NCI-H2196 (cell line): ENCODE measurements at regions not wholly inside any gene's neighbourhood (a gene's known extent, or its start where the extent isn't known, plus 50 kb on each side); places are given as distances from the start of the nearest gene placed in this dataset.

Source experiments
- DNase-seq: peaks from one replicate; lab custom pipeline; 2025; ENCODE audit not compliant: unreplicated experiment; lab: John Stamatoyannopoulos, UW

GRCh38 chr15:101551696-101552591 is 62.4 kb upstream of the PCSK6 start:
- no peak for DNase-seq

GRCh38 chr15:101550124-101550523 is 60.6 kb upstream of the PCSK6 start:
- DNase-seq = no peak

DNA sequence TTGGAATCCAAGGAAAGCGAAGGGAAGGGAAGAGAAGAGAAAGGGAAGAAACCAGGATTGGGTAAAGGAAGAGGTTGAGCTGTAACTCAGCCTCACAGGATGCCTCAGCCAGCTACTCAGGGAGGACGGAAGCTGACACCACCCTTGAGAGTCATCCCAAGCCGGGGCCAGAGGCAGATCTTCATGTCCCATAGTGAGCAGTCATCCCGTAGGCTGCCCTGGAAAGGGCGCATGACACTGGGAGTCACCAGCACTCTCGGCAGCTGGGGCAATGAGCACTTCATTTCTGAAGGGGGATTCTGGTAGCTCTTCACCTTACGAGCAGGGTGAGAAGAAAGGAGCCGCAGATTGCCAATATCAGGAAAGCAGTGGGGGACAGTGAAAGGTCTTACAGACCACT is 60.1 kb upstream of the PCSK6 start:
- no peak for DNase-seq

DNA sequence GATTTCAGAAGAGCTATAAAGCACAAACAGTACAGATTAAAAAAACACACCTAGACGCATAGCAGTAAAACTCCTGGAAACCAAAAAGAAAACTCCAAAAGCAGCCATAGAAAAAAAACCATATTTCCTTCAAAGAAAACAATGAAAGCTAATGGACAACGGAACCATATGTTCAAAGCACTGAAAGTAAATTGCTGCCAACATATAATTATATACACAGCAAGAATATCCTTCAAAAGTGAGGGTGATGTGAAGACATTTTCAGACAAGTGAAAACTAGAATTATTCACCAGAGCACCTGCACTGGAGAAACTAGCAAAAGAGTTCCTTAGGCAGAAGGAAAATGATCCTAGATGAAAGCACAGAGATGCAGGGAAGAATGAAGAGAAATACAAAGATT is 58.2 kb upstream of the PCSK6 start:
- no peak for DNase-seq

- DNase-seq = no peak
Measured at GRCh38 chr15:101545548-101546505, 56.3 kb upstream of the PCSK6 start.

DNA sequence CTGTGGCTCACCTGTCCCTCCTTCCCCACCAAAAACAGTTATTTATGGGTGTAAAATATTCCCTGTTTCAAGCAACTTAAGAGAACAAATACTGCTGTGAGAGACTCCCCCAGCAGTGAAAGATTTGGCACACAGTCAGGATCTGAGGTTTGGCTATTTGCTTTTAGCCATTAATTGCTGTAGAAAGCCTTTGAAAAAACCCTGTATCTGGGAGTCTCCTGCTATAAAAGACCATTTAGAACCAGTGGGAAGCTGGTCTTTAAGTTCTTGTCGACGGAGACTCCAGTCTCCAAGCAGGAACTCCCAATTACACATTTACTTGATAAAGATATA is 55.1 kb upstream of the PCSK6 start:
- DNase-seq = no peak

DNA sequence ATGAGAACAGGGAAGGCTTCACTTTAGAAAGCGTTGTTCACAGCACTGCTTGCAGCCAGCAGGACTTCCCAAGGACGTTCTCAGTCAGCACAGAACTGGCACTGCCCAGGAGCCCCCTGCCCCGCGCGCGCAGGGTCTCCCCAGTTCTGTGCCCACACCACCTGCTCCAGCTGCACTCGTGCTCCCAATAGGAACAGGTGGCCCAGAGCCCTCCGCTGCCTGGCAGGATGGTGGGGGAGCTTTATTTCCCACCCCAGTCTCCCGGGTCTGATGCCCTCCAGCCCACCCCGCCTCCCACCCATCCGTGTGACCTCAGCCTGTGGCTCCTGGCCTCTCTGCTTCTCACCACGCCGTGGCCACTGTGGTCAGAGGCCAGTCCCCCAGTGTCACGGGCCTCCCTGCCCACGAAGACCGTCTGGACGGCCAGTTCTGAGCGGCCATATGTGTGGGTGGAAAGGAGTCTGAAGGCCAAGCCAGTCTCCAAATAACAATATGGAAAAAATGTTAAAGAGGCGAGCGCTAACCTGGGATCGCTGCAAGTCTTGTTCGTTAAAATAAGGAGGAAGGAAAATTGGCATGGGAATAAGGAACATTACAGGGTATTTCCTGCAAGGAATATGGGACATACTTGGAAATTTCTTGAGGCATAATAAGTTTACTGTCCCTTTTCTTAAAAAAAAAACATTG is 54.6 kb upstream of the PCSK6 start:
- no peak for DNase-seq

DNA sequence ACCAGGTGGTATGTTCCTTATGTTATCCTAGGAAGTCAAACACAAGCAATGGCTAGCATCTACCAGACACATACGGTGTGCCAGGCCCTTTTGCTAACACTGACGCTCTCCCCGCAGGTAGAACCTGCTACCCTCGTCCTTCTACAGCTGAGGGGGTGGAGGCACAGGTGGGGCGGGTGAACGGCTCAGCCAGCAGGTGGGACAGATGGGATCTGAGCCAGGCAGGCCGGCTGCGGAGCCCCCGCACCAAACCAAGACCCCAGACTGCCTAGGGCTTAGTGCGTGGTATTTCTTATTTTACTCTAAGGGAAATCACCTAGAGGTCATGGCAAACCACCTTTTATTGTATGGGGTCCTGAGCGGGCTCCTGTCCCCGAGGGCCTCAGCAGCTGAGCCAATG is 53.9 kb upstream of the PCSK6 start:
- DNase-seq = no peak

DNA sequence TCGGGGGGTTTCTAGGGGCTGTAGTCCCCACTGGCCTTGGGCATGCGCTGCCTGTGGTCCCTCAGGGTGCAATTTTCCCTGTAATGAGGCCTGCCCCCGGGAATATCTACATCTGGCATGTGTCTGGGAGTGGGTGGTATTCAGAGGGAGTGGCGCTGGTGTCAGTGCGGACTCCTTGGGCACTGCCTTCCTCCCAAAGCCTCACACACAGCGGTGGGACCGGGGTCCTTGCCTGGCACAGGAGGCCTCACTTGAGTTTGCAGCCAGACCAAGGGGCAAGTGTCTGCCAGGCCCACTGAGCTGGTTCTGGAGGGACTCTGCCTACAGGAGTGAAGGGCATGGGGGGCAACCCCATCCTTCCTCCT is 53.5 kb upstream of the PCSK6 start:
- DNase-seq = no peak

GRCh38 chr15:101542306-101543025 is 53.0 kb upstream of the PCSK6 start:
- DNase-seq = no peak

DNA sequence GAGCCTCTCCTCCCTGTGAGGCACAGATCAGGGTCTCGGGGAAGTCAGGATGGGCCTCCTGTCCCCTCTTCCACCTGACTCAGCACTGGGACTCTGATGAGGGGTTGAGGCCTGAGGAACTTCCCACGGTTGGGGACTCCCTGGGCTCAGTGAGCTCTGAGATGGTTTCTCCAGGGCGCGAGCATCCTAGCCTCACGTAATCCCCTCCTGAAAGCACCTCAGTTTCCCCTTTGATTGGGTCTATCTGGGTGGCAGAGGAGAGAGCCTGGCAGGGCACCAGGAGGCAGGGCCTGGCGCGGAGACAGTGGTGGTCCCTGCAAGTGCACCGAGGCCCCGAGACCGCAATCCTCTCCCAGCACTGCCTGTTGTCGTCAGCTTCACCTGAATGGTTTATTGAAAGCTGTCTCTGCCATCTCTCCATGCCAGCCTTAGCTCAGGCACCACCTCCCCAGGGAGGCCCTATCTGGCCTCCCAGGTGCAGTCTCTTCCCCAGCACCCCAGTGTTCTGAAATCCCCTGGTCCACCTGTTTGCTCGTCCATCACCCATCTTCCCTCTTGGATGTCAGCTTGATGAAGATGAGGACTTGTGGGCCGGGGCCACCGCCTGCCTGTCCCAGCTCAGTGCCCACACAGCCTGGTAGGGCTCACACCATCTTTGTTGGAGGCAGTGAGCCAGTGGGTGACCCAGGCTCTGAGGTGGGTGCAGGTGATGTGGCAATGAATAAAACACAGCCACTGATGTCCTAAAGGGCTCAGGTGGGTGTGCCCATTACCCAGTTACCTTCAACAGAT is 52.2 kb upstream of the PCSK6 start:
- no peak for DNase-seq

DNA sequence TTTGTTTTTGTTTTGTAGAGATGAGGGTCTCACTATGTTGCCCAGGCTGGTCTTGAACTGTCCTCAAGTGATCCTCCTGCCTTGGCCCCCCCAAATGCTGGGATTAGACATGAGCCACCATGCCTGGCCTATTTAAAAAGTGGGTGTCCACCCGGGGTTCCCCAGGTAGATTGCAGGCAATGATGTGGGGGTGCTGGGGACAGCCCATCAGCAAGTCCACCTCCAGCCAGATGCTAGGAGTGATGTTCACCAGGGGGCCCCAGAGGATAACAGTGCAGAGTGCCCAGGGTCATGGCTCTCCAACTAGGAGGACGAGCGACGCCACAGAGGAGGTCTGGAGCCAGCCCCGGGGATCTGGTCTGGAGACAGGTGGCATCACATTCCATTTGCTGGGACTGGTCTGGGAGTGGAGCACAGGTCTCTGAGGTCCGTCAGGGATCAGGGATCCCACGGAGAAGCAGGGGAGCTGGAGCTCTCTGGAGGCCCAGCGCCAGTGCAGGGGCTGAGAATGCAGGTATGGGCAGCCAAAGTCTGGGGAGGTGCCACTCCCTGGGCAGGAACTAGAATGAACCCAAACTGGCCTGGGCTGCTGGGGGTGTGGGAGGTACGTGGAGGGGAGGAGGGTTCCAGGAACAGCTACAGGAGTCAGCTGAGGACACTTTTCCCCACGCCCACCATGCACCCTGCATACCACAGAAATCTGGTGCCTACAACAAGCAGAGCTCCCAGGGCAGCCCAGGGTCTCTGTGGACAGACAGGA is 51.2 kb upstream of the PCSK6 start:
- no peak for DNase-seq

DNA sequence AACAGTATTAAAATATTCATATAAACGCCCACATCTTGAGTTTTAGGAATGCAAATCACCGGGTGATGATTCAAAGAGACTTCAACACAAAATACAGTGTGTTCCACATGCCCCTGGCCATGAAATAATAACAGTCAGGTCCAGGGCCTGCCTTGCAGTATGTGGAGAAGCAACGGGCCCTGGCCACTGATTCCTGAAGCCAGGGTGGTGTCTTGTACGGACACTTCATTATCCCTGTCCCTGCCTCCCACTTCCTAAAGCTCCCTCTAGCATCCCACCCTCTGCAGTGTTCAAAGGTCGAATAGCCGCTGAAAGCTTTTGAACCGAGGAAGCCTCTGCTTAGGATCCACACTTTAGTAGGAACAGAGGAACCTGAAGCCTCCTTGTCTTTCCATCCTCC is 50.4 kb upstream of the PCSK6 start:
- DNase-seq = no peak

- no peak for DNase-seq
Measured at GRCh38 chr15:101539492-101539891, 50.0 kb upstream of the PCSK6 start.
